Activated CD8-positive, alpha-beta memory T cell treated with anti-CD3 and anti-CD28 coated beads, Interleukin-2, amount 50 U/mL, for 4 hours (primary cell): ENCODE measurements at regions not wholly inside any gene's neighbourhood (a gene's known extent, or its start where the extent isn't known, plus 50 kb on each side); places are given as distances from the start of the nearest gene placed in this dataset.
"Not testable (repeated sequence)": the region's sequence is repeated elsewhere in the genome, so short reads cannot be mapped to it uniquely, and the experiment has no call there.

Source experiments
- DNase-seq: peaks from one replicate; pipeline ENCODE4 v3.0.0-alpha.2; 2020

DNA sequence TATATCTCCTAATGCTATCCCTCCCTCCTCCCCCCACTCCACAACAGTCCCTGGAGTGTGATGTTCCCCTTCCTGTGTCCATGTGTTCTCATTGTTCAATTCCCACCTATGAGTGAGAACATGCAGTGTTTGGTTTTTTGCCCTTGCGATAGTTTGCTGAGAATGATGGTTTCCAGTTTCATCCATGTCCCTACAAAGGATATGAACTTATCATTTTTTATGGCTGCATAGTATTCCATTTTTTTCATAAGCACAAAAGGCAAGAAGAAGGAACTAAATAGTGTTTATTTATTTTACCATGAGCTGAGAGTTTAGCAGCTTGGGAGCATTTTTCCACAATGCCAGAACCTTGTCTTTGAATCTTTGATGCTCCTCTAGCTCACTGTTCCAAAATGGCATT lies 113.6 kb upstream of the OR4E1 start:
- DNase-seq: not testable (repeated sequence)

DNA sequence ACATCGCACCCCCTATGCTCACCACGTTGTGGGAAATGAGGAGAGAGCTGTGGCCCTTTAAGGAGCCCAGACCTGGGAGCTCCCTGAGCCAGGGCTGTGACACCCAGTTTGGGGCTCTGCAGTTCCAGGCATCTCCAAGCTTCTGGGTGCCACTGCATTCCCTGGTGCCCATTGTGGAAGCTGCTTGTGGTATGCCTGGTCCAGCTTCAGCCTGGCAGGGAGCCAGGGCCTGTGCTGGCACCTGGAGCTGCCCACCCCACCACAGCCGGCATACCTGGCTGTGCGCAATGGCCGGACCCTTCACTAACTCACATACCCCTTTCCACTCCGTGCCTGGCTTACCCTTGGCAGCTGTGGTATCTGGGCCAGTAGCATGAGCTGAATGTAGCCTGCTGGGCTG lies 107.9 kb upstream of the OR4E1 start:
- no peak for DNase-seq

- no peak for DNase-seq
Observed at GRCh38 chr14:21780429-21781084, 106.9 kb upstream of the OR4E1 start.

- DNase-seq: no peak
Observed at GRCh38 chr14:21771671-21772070, 98.1 kb upstream of the OR4E1 start.

DNA sequence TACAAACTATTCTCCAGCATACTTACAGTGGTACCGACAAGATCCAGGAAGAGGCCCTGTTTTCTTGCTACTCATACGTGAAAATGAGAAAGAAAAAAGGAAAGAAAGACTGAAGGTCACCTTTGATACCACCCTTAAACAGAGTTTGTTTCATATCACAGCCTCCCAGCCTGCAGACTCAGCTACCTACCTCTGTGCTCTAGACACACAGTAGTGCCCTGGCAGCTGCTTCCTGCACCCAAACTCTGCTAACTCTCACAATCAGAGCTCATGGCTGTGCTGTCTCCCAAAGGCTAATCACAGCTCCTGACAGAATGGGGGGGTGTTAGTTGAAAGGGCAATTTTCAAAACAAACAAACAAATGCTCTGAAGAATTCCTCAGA lies 95.2 kb upstream of the OR4E1 start:
- DNase-seq: no peak

- no peak for DNase-seq
Observed at GRCh38 chr14:21768116-21768874, 94.7 kb upstream of the OR4E1 start.

DNA sequence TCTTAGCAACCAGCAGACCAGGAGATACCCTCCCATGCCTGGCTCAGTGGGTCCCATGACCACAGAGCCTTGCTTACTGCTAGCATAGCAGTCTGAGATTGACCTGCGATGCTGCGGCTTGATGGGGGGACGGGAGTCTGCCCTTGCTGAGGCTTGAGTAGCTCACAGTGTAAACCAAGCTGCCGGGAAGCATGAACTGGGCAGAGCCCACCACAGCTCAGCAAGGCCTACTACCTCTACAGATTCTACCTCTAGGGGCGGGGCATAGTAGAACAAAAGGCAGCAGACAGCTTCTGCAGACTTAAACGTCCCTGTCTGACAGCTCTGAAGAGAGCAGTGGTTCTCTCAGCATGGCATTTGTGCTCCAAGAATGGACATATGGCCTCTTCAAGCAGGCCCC lies 86.7 kb upstream of the OR4E1 start:
- DNase-seq: not testable (repeated sequence)

- no peak for DNase-seq
Observed at GRCh38 chr14:21749306-21749868, 75.8 kb upstream of the OR4E1 start.

- peak; percentile 47 for DNase-seq
Observed at GRCh38 chr14:21748869-21749303, 75.3 kb upstream of the OR4E1 start.

GRCh38 chr14:21735639-21736307 lies 62.2 kb upstream of the OR4E1 start:
- DNase-seq: no peak

DNA sequence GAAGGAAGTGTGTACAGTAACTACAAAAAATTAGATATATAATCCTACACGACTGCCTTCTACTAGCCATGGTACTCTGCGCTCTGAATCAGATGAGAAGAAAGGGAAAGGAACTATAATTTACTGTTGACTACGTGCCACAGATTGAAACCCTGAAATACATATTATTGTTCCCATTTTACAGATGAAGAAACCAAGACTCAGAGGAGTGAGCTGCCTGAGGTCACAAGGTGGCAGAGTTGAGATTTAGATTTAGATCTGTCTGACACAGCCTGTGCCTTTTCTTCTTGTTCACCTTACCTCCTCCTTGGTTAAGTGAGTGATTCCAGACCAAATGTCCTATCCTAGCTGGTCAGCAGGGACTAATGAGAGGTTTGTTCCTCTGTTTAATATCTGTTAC lies 61.6 kb upstream of the OR4E1 start:
- no peak for DNase-seq

DNA sequence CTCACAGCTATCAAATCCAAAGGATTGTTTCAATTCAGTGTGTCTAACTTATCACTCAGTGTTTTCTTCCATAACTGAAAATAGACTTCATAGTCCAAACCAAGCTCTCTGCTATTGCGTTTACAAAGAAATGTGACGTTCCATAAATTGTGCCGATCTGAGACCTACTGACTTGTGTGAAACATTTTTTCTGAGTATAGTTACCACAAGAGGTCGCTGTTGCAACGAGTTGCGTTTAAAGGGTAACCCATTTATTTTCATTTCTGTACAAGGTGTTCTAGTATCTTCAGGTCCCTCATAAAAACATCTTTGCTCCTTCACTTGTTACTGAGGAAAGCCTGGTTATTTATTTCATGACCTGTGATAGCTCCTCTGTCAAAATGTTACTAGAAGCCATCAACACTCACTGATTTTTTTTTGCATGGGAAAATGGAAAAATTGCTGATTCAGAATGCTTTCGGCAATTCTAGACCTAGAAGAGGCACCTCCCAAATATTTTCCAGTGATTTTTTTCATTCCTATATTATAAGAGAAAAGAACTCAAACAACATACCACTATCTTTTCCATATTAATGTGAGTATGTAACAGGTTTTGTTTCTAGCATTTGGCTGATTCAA lies 60.9 kb upstream of the OR4E1 start:
- DNase-seq: no peak

DNA sequence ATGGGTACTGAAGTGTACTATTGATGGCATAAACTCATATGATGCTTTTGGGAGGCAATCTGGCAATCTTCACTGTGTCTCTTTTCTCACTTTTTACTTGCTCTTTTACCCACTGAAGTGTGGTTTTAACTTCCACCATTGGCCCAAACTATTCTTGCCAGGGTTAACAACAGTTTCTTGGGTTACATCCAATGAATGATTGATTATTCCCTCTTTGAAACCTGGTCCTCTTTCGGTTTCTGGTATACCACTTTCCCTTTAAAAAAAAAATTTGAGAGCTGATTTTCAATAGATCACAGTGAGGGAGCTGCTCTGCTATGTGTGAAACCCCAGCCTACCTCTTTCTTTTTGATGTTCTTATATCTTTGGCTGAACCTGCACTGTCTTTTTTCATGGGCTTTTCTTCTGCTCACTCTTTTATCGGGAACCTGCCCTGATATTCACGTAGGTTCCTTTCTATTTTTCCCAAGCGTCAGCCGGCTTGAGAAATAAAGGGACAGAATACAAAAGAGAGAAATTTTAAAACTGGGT lies 56.1 kb upstream of the OR4E1 start:
- DNase-seq: no peak

DNA sequence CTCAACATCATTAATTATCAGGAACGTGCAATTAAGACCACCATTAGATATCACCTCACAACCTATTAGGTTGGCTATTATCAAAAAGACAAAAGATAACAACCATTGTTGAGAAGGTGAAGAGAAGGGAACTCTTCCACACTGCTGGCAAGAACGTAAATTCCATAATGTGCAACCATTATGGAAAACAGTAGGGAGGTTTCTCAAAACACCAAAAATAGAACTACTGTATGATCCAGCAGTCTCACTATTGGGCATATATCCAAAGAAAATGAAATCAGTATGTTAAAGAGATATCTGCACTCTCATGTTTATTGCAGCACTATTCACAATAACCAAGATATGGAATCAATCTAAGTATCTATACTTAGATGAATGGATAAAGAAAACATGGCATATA lies 51.6 kb upstream of the OR4E1 start:
- no peak for DNase-seq

DNA sequence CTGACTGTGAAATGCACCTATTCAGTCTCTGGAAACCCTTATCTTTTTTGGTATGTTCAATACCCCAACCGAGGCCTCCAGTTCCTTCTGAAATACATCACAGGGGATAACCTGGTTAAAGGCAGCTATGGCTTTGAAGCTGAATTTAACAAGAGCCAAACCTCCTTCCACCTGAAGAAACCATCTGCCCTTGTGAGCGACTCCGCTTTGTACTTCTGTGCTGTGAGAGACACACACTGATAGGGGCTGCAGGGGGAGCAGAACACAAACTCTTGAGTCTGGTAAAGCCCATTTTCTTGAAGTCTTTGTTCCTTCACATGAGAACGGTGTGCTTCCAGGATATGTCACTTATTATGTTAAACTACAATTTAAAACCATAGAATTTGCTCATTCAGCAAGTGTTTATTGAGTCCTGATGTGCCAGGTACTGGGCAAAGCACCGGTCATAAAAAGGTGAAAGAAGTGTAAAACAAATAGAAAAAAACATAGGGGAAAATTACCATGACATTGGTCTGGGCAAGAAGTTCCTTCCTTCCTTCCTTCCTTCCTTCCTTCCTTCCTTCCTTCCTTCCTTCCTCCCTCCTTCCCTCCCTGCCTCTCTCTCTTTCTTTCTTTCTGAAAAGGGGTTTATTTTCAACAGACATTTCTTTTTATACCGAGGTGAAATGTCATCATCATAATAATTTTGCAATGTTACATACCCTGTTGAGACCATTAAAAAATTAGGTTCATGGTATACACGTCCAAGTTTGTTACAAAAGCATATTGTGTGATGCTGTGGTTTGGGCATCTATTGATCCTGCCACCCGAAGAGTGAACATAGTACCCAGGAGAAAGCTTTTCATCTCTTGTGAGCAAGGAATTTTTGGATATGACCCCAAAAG lies 50.7 kb upstream of the OR4E1 start:
- DNase-seq: no peak

DNA sequence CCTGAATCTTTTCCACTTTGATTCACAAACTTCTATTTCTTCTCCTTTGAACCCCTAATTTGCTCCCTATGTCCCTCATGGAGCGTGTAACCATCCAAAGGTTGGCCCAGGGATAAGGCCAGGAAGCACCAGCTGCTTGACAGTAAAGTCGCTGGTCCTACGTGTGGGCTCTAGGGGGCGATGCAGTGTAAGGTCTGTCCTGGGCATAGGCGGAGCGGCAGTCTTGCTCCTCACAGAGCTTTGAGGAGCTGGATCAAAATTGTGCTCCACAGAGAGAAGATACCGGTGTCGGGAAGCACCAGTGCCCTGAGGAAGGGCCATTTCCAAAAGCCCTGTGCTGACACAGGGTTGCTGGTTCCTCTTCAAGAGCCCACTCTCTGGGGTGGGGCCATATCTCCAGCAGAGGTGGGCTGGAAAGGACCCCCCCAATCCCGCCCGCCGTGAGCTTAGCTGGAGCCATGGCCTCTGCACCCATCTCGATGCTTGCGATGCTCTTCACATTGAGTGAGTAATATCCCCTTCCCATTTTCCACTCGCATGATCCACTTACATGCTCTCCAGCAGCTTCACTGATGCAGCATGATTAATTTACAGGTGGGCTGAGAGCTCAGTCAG lies 49.9 kb upstream of the OR4E1 start:
- peak; percentile 34 for DNase-seq
